ENCODE measurements at regions not wholly inside any gene's neighbourhood (a gene's known extent, or its start where the extent isn't known, plus 50 kb on each side); places are given as distances from the start of the nearest gene placed in this dataset.

DNA sequence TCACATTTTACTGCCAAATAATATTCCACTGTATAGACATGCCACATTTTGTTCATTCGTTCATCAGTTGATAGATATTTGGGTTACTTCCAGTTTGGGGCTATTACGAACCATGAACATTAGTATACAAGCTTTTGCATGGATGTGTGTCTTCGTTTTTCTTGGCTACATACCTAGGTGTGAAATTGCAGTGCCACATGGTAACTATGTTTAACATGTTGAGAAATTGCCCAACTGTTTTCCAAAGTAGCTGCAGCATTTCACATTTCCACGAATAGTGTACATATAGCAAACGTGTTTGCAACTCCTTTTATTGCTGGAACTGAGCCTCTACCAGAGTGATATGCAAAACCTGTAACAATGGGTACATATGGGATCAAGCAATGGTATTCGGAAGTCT, 221.5 kb downstream of the VEGFC start:
- TF ChIP-seq CTCF (IDR thresholded peaks at IDR 0.05) (no peak), EP300 (IDR thresholded peaks at IDR 0.05) (no peak), POLR2A (IDR thresholded peaks at IDR 0.05) (no peak), POLR2AphosphoS5 (IDR thresholded peaks at IDR 0.05) (no peak)
